ENCODE measurements at regions not wholly inside any gene's neighbourhood (a gene's known extent, or its start where the extent isn't known, plus 50 kb on each side); places are given as distances from the start of the nearest gene placed in this dataset.

- H3K4me1 ChIP-seq (ENCODE audit: insufficient read depth, low read length): peaks cover 8% of the 10 kb centered on the region
- no peak overlapping the region for H3T11ph ChIP-seq (ENCODE audit: low read length)
- H3K79me1 ChIP-seq (ENCODE audit: insufficient read depth, low read depth, low read length, poor library complexity, severe bottlenecking): no peaks in the 10 kb centered on the region
- no peak overlapping the region for H3K23ac ChIP-seq (ENCODE audit: insufficient read length, low read depth, low read length)
- Mint-ChIP-seq H3K4me1 (peaks cover 30 to 31% of the 10 kb centered on the region in 2 experiments), H3K4me3 (no peak overlapping the region), H3K36me3 (ENCODE audit: insufficient read depth in 1 of 3, low read depth in 3 of 3) (no peaks in the 10 kb centered on the region), H3K27ac (peak overlapping the region in 2 of 3 experiments; percentile 19 to 79; a peak in 4 of 7 replicates), H3K27me3 (ENCODE audit: low read depth) (no peaks in the 10 kb centered on the region), H3K9me3 (no peaks in the 10 kb centered on the region)
- no peaks in the 10 kb centered on the region for H4K20me1 ChIP-seq (ENCODE audit: control insufficient read depth, insufficient read depth, insufficient read length)
- no peaks in the 10 kb centered on the region for H3K79me2 ChIP-seq (ENCODE audit: insufficient read depth, low read length)
- H2BK5ac ChIP-seq (ENCODE audit: insufficient read length, low read length): no peak overlapping the region
- H3K4ac ChIP-seq (ENCODE audit: low read depth, low read length): no peak overlapping the region
- no peak for DNase-seq
- H3K18ac ChIP-seq (ENCODE audit: insufficient read length, low read depth, low read length): no peak overlapping the region
- WGBS (ENCODE audit: extremely low coverage, insufficient read length, low lambda C conversion rate): no CpG with 5 or more reads among the region's 1 CpG
- no peak overlapping the region for H2BK15ac ChIP-seq (ENCODE audit: low read depth, low read length)
- no peak overlapping the region for H3K27ac ChIP-seq (ENCODE audit: insufficient read length, low read depth, low read length)
- H2BK120ac ChIP-seq (ENCODE audit: low read depth, low read length, poor library complexity, severe bottlenecking): no peak overlapping the region
- no peak overlapping the region for H2BK20ac ChIP-seq (ENCODE audit: low read depth, low read length, poor library complexity, severe bottlenecking)
- no peak overlapping the region for H2AK5ac ChIP-seq (ENCODE audit: insufficient read length, low read length)
- H4K5ac ChIP-seq (ENCODE audit: insufficient read length, low read depth, low read length): no peak overlapping the region
- no peaks in the 10 kb centered on the region for H3K9me3 ChIP-seq (ENCODE audit: control insufficient read depth, low read depth, low read length)
- no peak overlapping the region for H4K8ac ChIP-seq (replicated peaks; ENCODE audit: insufficient read length, low read depth, low read length)
- no peak for TF ChIP-seq CTCF (conservative IDR thresholded peaks at IDR 0.05)
- H2BK12ac ChIP-seq (ENCODE audit: insufficient read length, low read depth, low read length): no peak overlapping the region
- H2AFZ ChIP-seq (ENCODE audit: low read length): no peak overlapping the region
- H3K56ac ChIP-seq (ENCODE audit: insufficient read length, low read depth, low read length): no peak overlapping the region
- no peaks in the 10 kb centered on the region for H3K23me2 ChIP-seq (ENCODE audit: insufficient read length, low read depth, low read length, poor library complexity, severe bottlenecking)
- no peak overlapping the region for H4K91ac ChIP-seq (ENCODE audit: insufficient read length, low read depth, low read length)
- no peak overlapping the region for H3K14ac ChIP-seq (ENCODE audit: insufficient read depth, low read length)
- no peaks in the 10 kb centered on the region for H3K27me3 ChIP-seq (ENCODE audit: insufficient read depth, low read length)
- no peak overlapping the region for H3K9ac ChIP-seq (ENCODE audit: extremely low read depth, insufficient read length, low read length)
- no peak overlapping the region for H3K4me2 ChIP-seq (ENCODE audit: insufficient read depth, insufficient read length, low read length)
Observed at GRCh38 chr3:27589795-27590194, 105.6 kb upstream of the SLC4A7 start.
